OCI-LY7 (cell line): ENCODE measurements at regions not wholly inside any gene's neighbourhood (a gene's known extent, or its start where the extent isn't known, plus 50 kb on each side); places are given as distances from the start of the nearest gene placed in this dataset.

ENCODE experiments used
- BruUV-seq: library from RNA; stranded (reverse); fragments of 400-500 nt; replicated peaks from 2 replicates; lab custom pipeline; 2021; lab: Mats Ljungman, UMichigan
- CTCF ChIA-PET: fragments of 300-600 bp; sonication (Branson Sonifier 250); formaldehyde crosslinking; loops from one replicate; lab custom pipeline; 2022; ENCODE audit warnings: antibody characterized with exemption; ENCODE audit not compliant: unreplicated experiment; lab: Charles Lee
- POLR2A ChIA-PET: fragments of 300-600 bp; sonication (Branson Sonifier 250); formaldehyde crosslinking; loops from one replicate; lab custom pipeline; 2022; ENCODE audit warnings: antibody characterized with exemption; lab: Charles Lee
- DNase-seq: peaks from one replicate; pipeline ENCODE4 v3.0.0-alpha.2; 2015; ENCODE audit warnings: low spot score
- H2AFZ ChIP-seq: fragments of 200-600 bp; sonication (generic), shearing (Covaris generic); 2 replicates; pipeline ENCODE4 v1.6.1; 2014; ENCODE audit warnings: mild to moderate bottlenecking, antibody characterized with exemption, low read length, moderate library complexity
- H3K27ac ChIP-seq: fragments of 200-600 bp; sonication (generic); 2 replicates; pipeline ENCODE4 v1.5.1; 2014; ENCODE audit warnings: mixed run types, low read depth, mild to moderate bottlenecking, moderate library complexity, low read length, inconsistent platforms; ENCODE audit not compliant: poor library complexity, severe bottlenecking
- H3K36me3 ChIP-seq: fragments of 200-600 bp; sonication (generic); 2 replicates; pipeline ENCODE4 v1.6.1; 2014; ENCODE audit warnings: mild to moderate bottlenecking, antibody characterized with exemption, low read length, moderate library complexity, mixed read lengths; ENCODE audit not compliant: insufficient read depth
- H3K4me1 ChIP-seq: fragments of 200-600 bp; sonication (generic); 2 replicates; pipeline ENCODE4 v1.5.1; 2014; ENCODE audit warnings: mild to moderate bottlenecking, low read length; ENCODE audit not compliant: insufficient read depth, poor library complexity, severe bottlenecking
- H3K4me2 ChIP-seq: fragments of 200-600 bp; sonication (generic); 2 replicates; pipeline ENCODE4 v1.6.1; 2014; ENCODE audit warnings: mild to moderate bottlenecking, low read length
- H3K4me3 ChIP-seq: fragments of 200-600 bp; sonication (generic); 2 replicates; pipeline ENCODE4 v1.5.1; 2014; ENCODE audit warnings: mild to moderate bottlenecking, low read depth, low read length; ENCODE audit not compliant: poor library complexity, severe bottlenecking
- H3K79me2 ChIP-seq: fragments of 200-600 bp; sonication (generic); 2 replicates; pipeline ENCODE4 v1.6.1; 2016; ENCODE audit warnings: low read depth, mild to moderate bottlenecking, low read length, moderate library complexity, mixed read lengths; ENCODE audit not compliant: insufficient read depth
- H3K9me2 ChIP-seq: fragments of 200-600 bp; sonication (generic); 2 replicates; pipeline ENCODE4 v1.6.1; 2016; ENCODE audit warnings: mild to moderate bottlenecking, low read length, mixed read lengths; ENCODE audit not compliant: insufficient read depth
- H3K9me3 ChIP-seq: fragments of 200-600 bp; sonication (generic); 2 replicates; pipeline ENCODE4 v1.6.1; 2014; ENCODE audit warnings: mild to moderate bottlenecking, mixed run types, low read length, mixed read lengths
- H4K20me1 ChIP-seq: fragments of 200-600 bp; sonication (generic); 2 replicates; pipeline ENCODE4 v1.6.1; 2014; ENCODE audit warnings: mild to moderate bottlenecking, antibody characterized with exemption, low read length, moderate library complexity, mixed read lengths; ENCODE audit not compliant: insufficient read depth
- CTCF ChIP-seq: fragments of 200-600 bp; sonication (generic); conservative IDR thresholded peaks from 2 replicates; pipeline ENCODE4 v1.5.1; 2014; ENCODE audit warnings: mild to moderate bottlenecking, antibody characterized with exemption, low read length, moderate library complexity, mixed read lengths
- EZH2phosphoT487 ChIP-seq: fragments of 200-600 bp; sonication (generic); IDR thresholded peaks from 2 replicates; pipeline ENCODE4 v1.6.1; 2018; ENCODE audit warnings: low read depth, borderline replicate concordance, mild to moderate bottlenecking, mixed run types, antibody characterized with exemption, low read length, moderate library complexity, mixed read lengths
- intact Hi-C: fragments of 100-400 bp; cut with micrococcal nuclease; formaldehyde crosslinking; loops from one replicate; pipeline ENCODE4 v1.10.0; 2022; ENCODE audit not compliant: unreplicated experiment

GRCh38 chr17:77036136-77036840, 104.5 kb upstream of the SEC14L1 start:
- BruUV-seq: no TSS peak
- Histone ChIP-seq H3K4me2 (peak overlapping the region; percentile 72), H4K20me1 (no peaks in the 10 kb centered on the region), H3K36me3 (no peaks in the 10 kb centered on the region; the same call in 1 of the 2 replicates), H3K79me2 (no peaks in the 10 kb centered on the region), H3K9me3 (peaks cover 10% of the 10 kb centered on the region; the same call in 1 of the 2 replicates), H3K9me2 (no peaks in the 10 kb centered on the region), H2AFZ (peak overlapping the region; percentile 80), H3K27ac (peak overlapping the region; percentile 29), H3K4me3 (peak overlapping the region; percentile 53), H3K4me1 (peaks cover 52% of the 10 kb centered on the region)
- ChIA-PET POLR2A (interaction anchor here (0.5 to 1.4 kb wide), 4 partner anchors 13 to 159 kb away, joined by 3 to 8 read pairs (median 4); no protein-coding TSS in a partner anchor), CTCF (interaction anchor here (0.8 kb wide), 1 partner anchor 13 kb away, joined by 3 read pairs; no protein-coding TSS in a partner anchor)
- DNase-seq: no peak
- no peak for TF ChIP-seq EZH2phosphoT487
- TF ChIP-seq CTCF: no peak
- intact Hi-C loops: no loop called here

- H3K36me3 ChIP-seq: no peaks in the 10 kb centered on the region; the same call in 1 of the 2 replicates
- CTCF ChIA-PET: interaction anchor here (0.8 kb wide), 1 partner anchor 13 kb away, joined by 3 read pairs; no protein-coding TSS in a partner anchor
- TF ChIP-seq EZH2phosphoT487: no peak
- TF ChIP-seq CTCF: peak; percentile 77
- no TSS peak for BruUV-seq
- peak overlapping the region; percentile 80 for H2AFZ ChIP-seq
- H3K4me2 ChIP-seq: peak overlapping the region; percentile 72
- peaks cover 52% of the 10 kb centered on the region for H3K4me1 ChIP-seq
- no peaks in the 10 kb centered on the region for H4K20me1 ChIP-seq
- H3K4me3 ChIP-seq: peak overlapping the region; percentile 53
- H3K9me3 ChIP-seq: peaks cover 4% of the 10 kb centered on the region; the same call in 1 of the 2 replicates
- H3K27ac ChIP-seq: peak overlapping the region; percentile 29
- H3K79me2 ChIP-seq: no peaks in the 10 kb centered on the region
- intact Hi-C loops: no loop called here
- H3K9me2 ChIP-seq: no peaks in the 10 kb centered on the region
- POLR2A ChIA-PET: interaction anchor here (0.5 to 1.4 kb wide), 4 partner anchors 12 to 160 kb away, joined by 3 to 8 read pairs (median 4); no protein-coding TSS in a partner anchor
- peak; percentile 86 for DNase-seq
Measured at GRCh38 chr17:77036841-77037381, 103.9 kb upstream of the SEC14L1 start.
